ENCODE measurements at regions not wholly inside any gene's neighbourhood (a gene's known extent, or its start where the extent isn't known, plus 50 kb on each side); places are given as distances from the start of the nearest gene placed in this dataset.

DNA sequence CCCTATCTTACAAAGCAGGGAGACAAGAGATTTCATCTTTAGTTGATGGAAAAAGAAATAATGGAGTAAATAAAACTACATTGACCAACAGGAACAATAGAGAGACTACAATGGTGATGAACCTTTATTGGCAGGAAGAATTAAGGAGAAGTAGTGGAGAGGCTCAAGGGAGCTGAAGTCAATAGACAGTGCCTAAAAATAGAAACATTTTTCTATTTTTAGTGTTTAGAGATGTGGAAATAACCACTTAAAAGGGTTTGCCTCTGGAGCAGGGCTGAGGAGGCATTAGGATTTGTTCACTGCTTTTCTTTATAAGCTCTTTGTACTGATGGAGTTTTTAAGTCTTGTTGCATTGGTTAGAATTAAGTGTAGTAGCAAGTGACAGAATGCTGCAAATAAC lies 98.4 kb upstream of the ERCC6L2 start:
- no peak overlapping the region for H3K27ac ChIP-seq
- no peak for TF ChIP-seq ZFX (IDR thresholded peaks at IDR 0.05)
- TF ChIP-seq, protein P1, sequence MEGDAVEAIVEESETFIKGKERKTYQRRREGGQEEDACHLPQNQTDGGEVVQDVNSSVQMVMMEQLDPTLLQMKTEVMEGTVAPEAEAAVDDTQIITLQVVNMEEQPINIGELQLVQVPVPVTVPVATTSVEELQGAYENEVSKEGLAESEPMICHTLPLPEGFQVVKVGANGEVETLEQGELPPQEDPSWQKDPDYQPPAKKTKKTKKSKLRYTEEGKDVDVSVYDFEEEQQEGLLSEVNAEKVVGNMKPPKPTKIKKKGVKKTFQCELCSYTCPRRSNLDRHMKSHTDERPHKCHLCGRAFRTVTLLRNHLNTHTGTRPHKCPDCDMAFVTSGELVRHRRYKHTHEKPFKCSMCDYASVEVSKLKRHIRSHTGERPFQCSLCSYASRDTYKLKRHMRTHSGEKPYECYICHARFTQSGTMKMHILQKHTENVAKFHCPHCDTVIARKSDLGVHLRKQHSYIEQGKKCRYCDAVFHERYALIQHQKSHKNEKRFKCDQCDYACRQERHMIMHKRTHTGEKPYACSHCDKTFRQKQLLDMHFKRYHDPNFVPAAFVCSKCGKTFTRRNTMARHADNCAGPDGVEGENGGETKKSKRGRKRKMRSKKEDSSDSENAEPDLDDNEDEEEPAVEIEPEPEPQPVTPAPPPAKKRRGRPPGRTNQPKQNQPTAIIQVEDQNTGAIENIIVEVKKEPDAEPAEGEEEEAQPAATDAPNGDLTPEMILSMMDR (conservative IDR thresholded peaks at IDR 0.05): no peak

DNA sequence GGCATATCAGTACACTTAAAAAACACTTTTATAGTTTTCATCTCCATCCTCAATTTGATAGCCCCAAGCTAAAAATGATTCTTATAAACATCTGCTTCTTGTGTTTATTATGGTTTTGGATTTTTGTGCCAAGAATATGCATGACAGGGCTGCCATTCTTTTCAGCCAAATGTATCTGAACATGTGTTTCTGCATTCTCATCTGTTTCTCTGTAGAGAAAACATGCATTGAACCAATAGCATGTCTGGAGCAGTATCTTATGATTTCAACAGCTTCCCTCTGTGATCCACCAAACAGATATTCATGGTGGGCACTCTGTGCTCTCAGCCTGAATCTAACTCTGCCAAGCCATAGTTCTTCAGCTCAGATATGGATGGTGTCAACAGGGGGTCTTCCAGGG lies 99.3 kb upstream of the ERCC6L2 start:
- TF ChIP-seq ZFX (IDR thresholded peaks at IDR 0.05): no peak
- TF ChIP-seq, protein P1 (conservative IDR thresholded peaks at IDR 0.05): no peak
- no peak overlapping the region for H3K27ac ChIP-seq

GRCh38 chr9:95775191-95775590 lies 100.3 kb upstream of the ERCC6L2 start:
- no peak for TF ChIP-seq ZFX (IDR thresholded peaks at IDR 0.05)
- TF ChIP-seq, protein P1 (conservative IDR thresholded peaks at IDR 0.05): no peak
- H3K27ac ChIP-seq: no peak overlapping the region

DNA sequence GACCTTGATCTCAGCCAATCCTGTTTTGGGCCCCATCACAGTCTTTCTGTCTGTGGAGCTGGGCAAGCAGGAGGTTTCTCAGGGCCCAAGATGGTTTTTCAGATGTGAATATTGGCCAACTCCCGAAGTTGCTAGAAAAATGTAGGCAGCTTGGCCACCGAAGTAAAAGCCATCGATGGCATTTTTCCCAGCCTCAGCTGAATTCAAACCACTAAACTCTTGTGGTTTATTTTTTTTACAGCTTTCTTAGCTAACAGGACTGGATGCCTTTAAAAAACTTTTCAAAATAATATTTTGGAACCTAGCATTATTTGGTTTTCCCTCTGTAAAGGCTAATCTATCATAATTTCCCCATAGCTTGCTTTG lies 102.5 kb upstream of the ERCC6L2 start:
- TF ChIP-seq, protein P1 (conservative IDR thresholded peaks at IDR 0.05): no peak
- TF ChIP-seq ZFX (IDR thresholded peaks at IDR 0.05): no peak
- peak overlapping the region; percentile 30; the same call in 1 of the 2 replicates for H3K27ac ChIP-seq

DNA sequence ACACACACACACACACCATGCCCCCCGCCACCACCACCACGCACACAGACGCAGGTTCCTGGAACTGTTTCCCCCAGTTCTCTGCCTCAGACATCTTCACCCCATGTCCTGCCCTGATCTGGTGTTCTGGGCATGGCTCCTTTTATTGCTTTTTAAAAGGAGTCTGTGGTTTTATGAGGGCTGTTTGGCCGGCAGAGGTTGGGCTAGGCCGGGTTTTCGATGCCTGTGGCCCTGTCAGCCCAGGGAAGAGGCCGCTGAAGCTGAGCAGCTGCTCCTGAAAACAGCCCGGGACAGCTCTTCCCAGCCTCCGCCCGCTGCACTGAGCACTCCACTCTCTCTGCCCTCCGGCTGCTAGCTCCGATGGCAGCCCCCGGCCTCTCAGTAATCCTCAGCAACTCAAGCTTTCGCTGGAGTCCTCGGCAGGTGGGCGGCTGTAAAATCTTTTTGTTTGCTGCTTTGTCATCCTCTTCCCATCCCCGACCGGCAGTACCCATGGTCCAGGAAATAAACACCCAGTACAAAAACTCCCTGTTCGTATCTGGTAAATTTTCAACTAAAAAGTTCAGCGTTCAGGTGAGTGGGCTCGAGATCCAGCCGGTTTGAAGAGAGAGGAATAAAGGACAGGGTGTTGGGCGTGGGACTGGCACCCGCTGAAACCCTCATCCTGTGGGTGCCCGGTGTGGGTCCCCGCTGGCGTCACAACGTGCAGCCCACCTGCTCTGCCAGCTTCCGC lies 103.0 kb upstream of the ERCC6L2 start:
- H3K27ac ChIP-seq: peak overlapping the region; percentile 30; the same call in 1 of the 2 replicates
- TF ChIP-seq ZFX (IDR thresholded peaks at IDR 0.05): no peak; the same call in 1 of the 2 replicates

DNA sequence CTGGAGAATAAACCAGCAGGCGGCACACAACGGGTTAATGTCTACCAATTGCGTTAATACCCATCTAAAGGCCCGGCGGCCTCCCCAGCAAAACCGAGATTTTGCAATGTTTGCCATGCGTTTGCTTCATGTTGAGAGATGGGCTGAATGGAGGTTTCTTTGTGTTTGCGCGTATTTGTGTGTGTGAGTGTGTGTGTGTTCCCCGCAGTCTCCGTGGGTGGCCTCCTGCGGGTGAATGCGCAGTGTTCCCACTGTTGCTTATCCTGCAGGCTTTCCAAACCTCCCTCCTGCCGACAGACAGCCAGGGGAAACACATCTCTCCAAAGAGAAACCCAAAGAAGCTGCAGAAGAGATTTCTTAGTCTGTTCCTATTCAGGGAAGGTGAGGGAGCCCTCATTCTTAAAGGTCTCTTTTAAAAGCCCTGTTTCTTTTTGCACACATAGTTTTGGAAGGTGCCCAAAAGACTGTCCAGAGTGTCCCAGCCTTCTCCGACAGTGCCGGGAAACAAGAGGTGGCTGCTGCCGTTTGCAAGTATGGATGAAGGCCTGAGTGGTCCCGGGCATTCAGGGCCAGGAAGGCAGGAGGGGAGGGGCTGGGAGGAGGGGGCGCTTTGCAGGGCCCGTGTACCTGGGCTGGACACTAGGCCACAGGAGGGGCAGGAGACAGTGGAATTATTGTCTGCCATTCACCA lies 103.8 kb upstream of the ERCC6L2 start:
- TF ChIP-seq ZFX (IDR thresholded peaks at IDR 0.05): no peak
- TF ChIP-seq, protein P1 (conservative IDR thresholded peaks at IDR 0.05): no peak
- no peak overlapping the region; the same call in 1 of the 2 replicates for H3K27ac ChIP-seq

GRCh38 chr9:95770653-95771131 lies 104.8 kb upstream of the ERCC6L2 start:
- no peak overlapping the region for H3K27ac ChIP-seq
- TF ChIP-seq, protein P1 (conservative IDR thresholded peaks at IDR 0.05): no peak
- no peak for TF ChIP-seq ZFX (IDR thresholded peaks at IDR 0.05)

Data from C4-2B (cell line).